HG02852 (cell line): ENCODE measurements at regions not wholly inside any gene's neighbourhood (a gene's known extent, or its start where the extent isn't known, plus 50 kb on each side); places are given as distances from the start of the nearest gene placed in this dataset.

Source experiments
- ATAC-seq: cut with Tn5 transposase; IDR thresholded peaks from one replicate; pipeline ENCODE4 v1.9.1; 2021; ENCODE audit warnings: mild to moderate bottlenecking, moderate library complexity; ENCODE audit not compliant: unreplicated experiment

DNA sequence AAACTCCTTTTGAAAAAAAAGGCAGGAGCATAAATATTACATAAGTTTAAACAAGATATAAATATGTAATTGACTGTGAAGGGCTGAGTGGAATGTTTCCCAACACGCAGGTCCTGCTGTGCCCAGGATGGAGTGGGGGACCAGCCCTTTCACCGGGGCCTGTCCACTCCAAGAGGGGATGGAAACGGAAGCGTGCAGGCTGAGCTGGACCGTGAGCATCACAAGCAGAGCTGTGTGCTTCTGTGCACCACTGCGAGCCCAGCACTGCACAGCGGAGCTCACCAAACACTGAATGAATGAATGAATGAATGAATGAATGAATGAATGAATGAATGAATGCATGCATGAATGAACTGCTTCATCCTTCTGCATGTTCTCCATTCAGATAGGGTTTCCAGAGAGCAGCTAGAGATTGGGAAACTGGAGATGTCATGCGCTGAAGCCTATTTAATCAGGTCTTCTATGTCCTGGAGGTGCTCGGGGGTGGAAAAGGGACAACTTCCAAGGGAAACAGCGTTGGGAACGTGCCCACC is 157.7 kb downstream of the ANKRD60 start:
- ATAC-seq = no peak

DNA sequence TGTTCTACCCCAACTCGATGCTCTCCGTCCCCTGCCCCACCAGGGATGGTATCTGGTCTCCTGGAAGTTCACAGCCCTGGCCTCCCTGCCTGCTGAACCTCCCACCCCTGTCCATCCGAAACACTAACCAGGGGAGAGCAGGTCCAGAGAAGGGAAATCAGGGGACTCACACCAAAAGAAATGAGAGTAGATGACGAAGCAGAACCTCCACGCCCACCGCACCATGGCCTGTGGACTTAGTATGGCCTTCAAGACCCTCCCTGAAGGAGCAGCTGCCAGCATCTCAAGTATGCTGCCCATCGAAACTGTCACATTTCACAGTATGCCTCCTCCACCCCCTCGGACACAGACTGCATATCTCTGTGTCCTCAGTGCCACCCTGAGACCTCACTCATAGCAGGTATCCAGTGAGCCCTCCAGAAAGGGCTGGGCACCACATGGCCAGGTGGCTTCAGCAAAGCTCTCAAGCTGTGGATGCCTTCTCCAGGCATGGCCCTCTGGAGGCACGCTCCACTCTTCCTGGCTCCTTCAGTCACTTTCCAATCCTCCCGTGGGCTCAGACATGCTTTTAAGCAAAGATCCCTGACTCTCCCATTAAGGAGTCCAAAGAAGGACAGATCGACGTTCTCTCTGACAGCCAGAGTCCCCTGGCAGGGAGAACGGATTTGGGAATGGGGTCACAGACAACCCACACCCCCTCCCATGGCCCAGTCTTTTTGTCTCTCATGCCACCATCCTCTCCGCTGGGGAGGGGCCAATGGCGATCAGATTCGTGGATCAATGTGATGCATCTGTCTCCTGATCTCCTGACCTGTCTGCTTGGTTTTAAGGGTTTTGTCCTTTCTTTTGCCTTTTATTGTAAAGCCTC is 158.4 kb downstream of the ANKRD60 start:
- ATAC-seq = no peak

DNA sequence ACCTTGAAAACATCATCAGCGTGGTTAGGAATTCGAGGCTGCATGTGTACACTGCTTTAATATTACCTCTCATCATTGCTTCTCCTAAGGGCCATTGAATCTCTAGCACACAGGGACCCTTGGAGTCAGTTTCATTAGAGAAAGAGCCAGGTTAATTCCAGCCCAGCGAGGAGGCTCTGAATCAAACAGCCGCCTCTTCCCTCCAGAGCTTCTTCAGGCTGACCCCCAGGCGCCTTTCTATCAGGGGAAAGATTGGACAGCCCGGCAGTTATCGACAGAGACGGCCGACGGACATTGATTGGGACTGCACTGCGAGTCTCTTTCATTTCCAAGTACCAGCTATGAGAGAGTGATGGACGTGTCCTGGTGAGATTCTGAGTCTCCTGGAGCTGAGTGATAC is 159.2 kb downstream of the ANKRD60 start:
- ATAC-seq = no peak

DNA sequence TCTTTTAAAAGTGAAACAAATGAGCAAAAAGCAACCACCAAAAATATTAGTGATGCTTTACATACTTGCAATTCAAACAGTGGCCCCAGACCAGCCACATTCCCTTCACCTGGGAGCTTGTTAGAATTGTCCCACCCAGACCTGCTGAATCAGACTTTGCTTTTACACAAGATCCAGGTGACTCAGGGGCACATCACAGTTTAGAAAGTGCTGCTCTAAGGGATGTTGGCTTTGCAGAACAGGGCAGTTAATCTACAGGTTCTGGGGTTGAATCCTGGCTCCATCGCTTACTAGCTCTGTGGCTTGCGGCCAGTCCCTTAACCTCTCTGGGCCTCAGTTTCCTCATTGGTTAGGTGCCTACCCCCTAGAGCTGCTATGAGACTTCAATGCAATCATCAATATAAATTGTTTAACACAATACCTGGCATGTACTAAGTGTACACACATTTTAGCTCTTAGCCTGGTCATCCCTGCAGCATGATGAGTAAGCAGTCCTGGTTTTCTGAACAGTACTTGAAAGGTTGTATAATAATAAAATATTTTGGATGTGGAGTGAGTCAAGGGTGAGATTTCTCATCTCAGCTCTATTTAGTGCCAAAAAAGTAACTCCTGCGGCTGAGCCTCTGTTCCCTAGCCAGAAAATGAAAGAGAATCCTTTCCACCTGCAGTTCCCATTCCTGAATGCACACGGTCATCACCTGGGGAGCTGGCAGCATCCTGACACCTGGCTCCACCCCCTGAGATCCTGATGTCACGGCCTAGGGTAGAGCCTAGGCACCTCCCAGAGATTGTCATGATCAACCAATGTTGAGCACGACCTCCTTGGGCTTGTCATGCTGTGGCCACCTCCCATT is 162.7 kb downstream of the ANKRD60 start:
- ATAC-seq = no peak

DNA sequence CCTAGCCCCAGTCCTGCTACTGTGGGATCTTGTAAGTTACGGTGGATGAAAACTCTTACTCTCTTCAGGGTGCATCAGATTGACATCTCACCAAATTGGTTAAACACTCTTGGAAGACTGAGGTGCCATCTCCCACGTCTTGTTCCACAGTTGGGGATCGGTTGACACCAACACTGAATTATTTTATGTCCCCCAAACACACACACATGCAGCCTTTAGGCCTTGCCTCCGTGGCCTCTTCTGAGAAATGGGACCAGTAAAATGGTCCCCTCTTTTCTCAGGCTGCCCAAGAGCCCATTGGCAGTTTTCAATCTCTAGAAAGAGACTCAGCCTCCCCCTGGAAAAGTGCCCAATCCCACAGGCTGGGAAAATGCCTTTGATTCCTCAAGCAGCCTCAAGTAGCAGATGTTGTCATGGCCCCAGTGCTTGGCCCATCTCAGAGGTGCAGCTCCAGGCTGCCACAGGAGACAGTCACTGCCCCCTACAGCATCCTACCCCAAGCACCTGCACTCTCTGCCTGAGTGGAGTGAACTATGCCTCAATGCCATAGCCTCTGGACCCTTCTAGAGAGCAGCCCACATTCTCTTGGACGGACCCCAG is 163.9 kb downstream of the ANKRD60 start:
- no peak for ATAC-seq

DNA sequence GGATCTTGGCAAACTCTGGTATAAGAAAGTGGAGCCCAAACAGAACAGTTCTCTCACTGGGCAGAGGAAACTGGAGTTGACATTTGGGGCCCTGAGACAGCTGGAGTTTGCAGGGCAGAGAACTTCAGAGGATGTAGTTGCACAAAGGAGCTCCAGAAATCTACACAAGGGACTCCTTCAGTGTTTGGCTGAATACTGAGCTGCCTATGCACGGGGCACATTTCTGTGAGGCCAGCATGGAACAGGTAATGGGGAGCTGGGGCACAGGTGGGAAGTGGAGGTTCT is 169.3 kb downstream of the ANKRD60 start:
- ATAC-seq = no peak

DNA sequence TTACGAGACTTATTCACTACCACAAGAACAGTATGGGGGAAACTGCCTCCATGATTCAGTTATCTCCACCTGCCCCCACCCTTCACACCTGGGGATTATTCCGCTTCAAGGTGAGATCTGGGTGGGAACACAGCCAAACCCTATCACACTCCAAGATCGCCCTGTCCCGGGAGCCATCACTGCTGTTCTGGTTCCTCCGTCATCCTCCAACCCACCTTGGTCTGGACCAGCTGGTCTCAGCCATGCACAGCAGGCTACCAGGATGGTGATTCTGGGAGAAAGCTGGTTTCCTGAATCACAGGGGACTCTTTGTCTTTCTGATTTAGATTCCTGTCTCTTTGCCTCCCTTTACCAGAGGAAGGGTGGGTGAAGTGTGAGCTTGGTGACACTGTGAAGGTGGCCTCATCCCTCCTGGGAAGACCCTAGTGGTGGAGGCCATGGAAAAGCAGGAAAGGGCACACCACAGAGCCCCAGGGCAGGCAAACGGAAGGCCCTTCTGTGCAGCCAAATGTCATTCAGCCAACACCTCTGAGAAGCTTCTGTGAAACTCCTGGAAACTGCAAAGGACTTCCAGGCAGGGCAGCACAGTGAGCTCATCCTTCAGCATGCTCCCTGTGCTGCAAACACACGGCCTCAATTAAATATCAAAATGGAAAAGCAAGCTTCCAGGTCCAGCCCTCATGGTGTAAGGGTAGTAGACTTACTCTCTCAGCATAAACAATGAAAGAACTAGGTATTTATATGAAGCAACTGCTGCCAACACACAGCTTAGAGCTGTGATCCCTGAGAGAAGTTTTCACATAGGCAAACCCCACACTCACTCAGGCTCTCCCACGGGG is 169.8 kb downstream of the ANKRD60 start:
- no peak for ATAC-seq

DNA sequence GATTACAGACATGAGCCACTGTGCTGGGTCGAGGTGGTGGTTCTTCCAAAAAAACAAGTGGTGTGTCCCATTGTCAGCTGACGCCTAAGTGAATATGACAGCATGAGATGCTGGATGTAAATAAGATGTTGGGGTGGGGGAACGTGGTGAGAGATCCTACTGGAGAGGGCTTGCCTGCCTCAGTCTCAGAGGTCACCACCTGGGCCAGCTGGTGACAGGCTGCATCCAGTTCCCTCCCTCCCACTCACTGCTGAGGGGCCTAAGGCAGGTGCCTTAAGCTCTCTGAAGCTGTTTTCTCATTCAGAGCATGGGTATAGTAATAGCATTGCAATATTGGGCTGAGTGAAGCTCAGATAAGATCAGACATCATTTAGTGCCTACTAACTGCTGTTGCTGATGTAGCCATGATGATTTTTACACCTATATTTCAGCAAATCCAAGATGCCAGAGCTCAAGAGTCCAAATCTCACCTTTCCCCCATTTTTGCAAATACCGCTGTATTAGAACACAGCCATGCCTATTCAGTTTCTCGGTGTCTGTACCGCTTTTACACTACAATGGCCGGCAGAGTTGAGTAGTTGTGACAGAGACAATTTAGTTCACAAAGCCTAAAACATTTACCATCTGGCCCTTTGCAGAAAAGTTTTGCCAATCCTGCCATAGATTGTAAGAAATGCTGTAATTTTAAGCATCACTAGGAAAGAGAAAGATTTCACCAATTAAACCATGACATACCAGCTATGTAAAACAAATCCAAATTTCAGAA is 171.3 kb downstream of the ANKRD60 start:
- ATAC-seq = no peak

DNA sequence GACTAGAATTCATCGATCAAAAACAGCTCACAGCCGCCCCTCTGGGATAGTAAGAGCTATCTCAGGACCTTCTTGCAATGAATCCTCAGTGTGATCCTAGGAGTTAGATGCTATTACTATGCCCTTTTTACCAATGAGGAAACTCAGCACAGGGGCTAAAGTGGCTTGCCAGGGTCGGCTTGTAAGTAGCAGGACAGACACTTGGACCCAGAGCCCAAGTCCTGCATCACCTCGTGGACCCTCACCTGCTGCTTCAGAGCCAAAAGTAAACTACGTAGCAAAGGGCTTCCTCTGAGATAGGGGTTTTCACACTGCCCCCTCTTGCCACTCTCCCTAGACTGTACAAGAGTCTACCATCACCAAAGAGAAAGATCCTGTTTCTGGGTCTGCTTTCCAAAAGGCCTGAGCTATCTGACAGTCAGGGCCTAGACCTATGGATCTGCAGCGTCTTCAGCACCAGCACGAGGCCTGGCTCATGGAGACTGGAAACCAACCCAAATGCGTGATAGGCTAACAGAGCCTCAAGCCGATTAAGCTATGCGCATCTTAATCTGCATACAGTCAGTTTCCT is 172.3 kb downstream of the ANKRD60 start:
- no peak for ATAC-seq

DNA sequence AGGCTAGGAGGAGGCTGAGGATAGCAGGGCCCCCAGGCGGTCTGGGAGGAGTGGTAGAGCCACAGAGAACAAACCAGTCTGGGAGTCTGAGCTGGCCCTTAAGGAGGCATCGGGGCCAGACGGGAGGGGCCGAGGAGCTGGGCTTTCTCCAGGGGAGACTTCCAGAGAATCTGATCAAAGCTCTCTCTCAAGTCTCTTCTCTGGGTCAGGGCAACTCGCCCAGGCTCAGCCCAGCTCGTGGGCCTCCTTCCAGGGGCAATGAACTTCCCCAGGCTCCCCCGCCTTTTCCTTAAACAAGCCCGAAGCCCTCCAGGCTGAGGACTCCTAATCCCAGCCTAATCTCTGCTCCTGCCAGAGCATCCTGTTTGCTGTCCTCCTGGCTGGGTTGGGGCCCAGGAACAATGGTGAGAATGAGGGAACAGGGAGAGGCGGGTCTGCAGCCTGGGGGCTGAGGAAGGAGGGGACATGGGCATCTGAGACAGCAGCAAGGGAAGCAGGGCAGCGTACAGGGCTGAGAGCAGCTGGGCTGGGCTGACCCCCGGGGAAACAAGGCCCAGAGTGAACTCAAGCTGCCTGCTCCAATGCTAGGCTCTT is 173.6 kb downstream of the ANKRD60 start:
- no peak for ATAC-seq

DNA sequence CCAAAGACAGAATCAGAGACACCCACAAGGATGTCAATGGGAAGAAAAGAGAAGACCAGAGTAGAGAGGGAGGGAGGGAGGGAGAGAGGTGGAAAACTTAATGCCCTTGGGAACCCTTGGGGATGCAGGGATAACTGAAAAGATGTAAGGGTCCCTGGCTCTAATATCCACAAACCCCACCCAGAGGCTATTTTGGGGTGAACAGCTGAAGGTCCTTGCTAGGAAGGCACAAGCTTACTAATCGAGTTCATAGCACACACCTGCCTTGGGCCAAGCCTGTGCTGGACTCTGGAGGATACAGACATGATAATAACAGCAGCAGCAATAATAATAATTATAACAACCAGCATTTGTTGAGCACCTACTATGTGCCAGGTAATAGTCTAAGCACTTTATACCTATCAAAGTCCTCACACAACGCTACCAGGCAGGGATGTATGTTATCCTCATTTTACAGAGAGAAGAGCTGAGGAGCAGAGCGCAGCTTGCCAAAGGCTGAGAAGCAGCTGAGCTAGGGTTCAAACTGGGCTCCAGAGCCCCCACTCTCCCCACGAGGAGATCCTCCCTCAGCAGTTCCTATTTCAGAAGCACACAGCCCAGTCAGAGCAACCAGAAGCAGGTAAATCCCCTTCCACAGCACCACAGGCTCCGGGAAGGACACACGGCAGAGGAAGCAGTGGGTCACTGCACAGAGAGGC is 174.2 kb downstream of the ANKRD60 start:
- no peak for ATAC-seq

DNA sequence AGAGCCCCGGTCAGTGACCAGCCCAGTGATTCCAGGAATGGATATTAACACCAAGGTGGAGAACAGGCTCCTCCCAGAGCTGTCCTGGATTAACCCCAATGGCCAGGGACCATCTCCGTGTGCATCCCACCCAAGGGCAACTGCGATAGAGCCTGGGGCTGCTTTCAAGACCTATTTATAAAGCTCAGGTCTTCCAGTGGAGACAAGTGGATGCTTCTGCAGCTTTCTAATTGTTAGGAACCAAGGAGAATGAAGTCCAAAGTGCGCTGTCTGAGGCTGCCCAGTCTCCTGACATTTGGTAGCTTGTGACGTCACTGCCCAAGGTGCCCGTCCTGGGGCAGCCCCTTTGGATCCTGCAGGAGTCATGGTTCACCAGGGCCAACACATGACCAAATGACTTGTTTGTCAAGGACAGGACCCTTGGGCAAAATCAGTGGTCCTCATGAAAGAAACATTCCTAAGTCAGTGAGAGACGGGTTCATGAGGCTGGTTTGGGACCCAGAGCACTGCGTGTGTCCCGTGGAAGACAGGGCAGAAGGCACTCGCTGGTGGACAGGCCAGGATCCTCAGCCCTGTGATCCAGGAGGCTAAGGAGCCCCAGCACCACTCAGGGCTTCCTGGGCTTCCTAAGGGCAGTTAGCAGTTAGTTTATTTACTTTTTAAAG is 174.9 kb downstream of the ANKRD60 start:
- no peak for ATAC-seq

DNA sequence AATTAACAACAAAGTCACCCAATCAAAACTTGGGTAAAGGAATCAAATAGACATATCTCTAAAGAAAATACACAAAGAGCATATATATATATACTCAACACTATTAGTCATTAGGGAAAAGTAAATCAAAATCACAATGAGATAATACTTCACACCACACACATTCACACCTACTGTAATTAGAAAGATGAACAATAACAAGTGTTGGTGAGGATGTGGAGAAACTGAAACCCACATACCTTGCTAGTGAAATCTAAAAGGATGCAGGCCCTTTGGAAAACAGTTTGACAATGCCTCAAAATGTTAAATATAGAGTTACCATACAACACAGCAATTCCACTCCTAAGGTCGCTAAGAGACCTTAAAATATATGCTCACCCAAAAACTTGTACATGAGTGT is 177.1 kb downstream of the ANKRD60 start:
- no peak for ATAC-seq

DNA sequence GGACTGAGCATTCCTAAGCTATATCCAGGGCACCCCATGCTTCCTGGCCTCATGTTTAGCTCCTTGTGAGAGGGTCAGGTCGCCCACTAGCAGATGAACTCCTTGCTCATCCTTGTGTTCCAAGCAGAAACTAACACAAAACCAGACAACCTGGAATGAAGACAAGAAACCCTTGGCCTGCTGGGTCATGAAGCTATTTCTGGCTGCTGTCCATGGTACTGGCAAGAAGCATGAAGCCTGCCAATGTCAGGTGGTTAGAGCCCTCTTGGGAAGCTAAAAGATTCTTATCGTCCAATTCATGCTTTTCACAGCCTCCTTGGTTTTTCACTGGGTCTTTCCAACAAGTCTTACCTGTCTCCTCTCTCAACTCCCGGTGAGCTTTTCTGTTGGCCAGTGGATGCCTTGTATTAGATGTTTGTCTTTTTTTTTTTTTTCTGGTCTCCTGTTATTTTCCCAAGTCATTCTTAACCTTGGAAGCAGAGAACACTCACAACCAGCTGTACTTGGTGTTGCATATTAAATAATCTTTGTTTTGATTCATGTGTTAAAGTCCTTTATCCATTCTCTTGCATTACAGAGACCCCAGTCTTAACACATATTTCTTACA is 180.3 kb downstream of the ANKRD60 start:
- no peak for ATAC-seq

DNA sequence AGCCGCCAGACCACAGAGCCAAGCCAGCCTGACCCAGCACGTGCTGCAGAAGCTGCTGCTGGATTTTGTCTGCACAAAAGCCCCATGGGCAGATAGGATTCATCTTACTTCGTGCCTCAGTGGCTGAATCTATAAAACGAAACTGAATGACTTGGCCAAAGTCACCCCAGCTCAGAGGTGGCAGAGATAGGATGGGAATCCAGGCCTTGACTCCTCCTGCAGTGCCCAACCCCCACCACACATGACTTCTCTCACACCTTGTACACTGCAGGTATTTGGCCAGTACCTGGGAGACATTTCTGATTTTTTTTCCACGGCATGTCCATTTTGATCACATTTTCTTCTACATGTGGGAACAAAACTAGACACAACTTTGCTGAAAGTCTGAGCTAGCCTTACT is 182.1 kb downstream of the ANKRD60 start:
- no peak for ATAC-seq

DNA sequence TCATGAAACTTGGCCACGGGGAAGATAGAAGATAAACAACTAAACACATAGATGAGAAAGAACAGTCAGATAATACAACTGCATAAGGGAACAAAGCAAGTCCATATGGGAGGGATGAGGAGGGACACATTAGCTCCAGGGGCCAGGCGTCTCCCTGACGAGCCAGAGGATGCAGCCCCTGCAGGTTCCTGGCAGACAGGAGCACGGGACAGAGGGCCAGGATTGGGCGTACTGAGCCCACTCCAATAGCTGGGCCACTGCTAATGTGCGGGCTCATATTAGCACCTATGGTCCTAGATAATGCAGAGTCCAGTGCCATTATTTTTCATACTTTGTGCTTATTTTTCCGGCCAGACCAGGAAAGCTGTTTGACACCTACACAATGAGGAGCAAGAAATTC is 182.9 kb downstream of the ANKRD60 start:
- no peak for ATAC-seq

DNA sequence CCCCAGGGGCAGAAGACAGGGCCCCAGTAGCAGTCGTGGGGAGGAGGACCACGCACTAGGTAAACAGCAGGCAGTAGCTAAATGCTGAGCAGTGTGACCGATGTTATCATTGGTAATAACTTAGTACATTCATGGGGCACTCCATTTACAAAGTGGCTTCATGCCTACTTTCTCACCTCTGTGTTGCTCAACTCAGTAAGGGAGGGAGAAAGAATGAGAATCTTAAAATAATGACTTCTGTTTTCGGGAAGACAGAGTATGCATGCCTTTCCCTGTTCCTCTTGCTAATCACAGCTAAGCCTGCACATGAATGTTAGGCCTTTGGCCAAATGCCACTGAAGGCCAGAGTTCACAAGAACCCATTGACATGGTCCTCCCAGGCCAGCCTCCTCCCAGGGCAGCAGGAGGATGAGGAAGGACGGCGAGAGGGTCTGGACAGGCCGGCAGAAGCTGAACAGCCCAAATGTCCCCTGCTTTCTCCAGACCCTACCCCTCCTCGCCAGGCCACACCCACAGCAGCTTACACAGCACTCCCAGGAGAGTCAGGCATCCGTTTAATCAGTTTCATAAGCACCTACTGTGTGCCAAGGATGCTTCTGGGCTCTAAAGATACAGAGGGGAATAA is 183.4 kb downstream of the ANKRD60 start:
- no peak for ATAC-seq
